WI38 (cell line): ENCODE measurements at regions not wholly inside any gene's neighbourhood (a gene's known extent, or its start where the extent isn't known, plus 50 kb on each side); places are given as distances from the start of the nearest gene placed in this dataset.

Source experiments
- H3K4me3 ChIP-seq: 2 replicates; pipeline ENCODE4 v1.5.1; 2011; ENCODE audit warnings: low read depth, mild to moderate bottlenecking, control low read depth, low read length
- CTCF ChIP-seq: IDR thresholded peaks from 2 replicates; pipeline ENCODE4 v1.5.1; 2012; ENCODE audit warnings: low read depth, mild to moderate bottlenecking, control low read depth, low read length

- no peak overlapping the region for H3K4me3 ChIP-seq
- no peak for TF ChIP-seq CTCF
These were observed 96.1 kb downstream of the KCNJ2 start for GRCh38 chr17:70265471-70265870.

GRCh38 chr17:70266394-70266793 lies 97.1 kb downstream of the KCNJ2 start:
- no peak for TF ChIP-seq CTCF
- no peak overlapping the region for H3K4me3 ChIP-seq

GRCh38 chr17:70268383-70268782 lies 99.1 kb downstream of the KCNJ2 start:
- H3K4me3 ChIP-seq: no peak overlapping the region
- TF ChIP-seq CTCF: no peak

GRCh38 chr17:70270554-70270953 lies 101.2 kb downstream of the KCNJ2 start:
- H3K4me3 ChIP-seq: no peak overlapping the region
- TF ChIP-seq CTCF: no peak

GRCh38 chr17:70271200-70271599 lies 101.9 kb downstream of the KCNJ2 start:
- H3K4me3 ChIP-seq: no peak overlapping the region
- TF ChIP-seq CTCF: no peak

GRCh38 chr17:70271672-70272071 lies 102.3 kb downstream of the KCNJ2 start:
- TF ChIP-seq CTCF: no peak
- H3K4me3 ChIP-seq: no peak overlapping the region

- TF ChIP-seq CTCF: no peak
These were observed 104.9 kb downstream of the KCNJ2 start for GRCh38 chr17:70274255-70274654.

More at GRCh38 chr17:70274255-70274654, 104.9 kb downstream of the KCNJ2 start:
- H3K4me3 ChIP-seq: no peak overlapping the region
